PC-3 (cell line): ENCODE measurements at regions not wholly inside any gene's neighbourhood (a gene's known extent, or its start where the extent isn't known, plus 50 kb on each side); places are given as distances from the start of the nearest gene placed in this dataset.

Experiments
- EZH2 ChIP-seq: fragments of 300-600 bp; sonication (generic); IDR thresholded peaks from one replicate; pipeline ENCODE4 v1.6.1; 2017; ENCODE audit warnings: antibody characterized with exemption, mild to moderate bottlenecking, low read length; ENCODE audit not compliant: unreplicated experiment
- EZH2phosphoT487 ChIP-seq: fragments of 300-600 bp; sonication (generic); IDR thresholded peaks from 2 replicates; pipeline ENCODE4 v1.6.1; 2018; ENCODE audit warnings: mild to moderate bottlenecking, antibody characterized with exemption, low read length, borderline replicate concordance
- TF ChIP-seq, protein P1 (sequence below): fragments of 300-600 bp; sonication (generic); conservative IDR thresholded peaks from 2 replicates; pipeline ENCODE4 v1.5.1; 2017; ENCODE audit warnings: antibody characterized with exemption, low read depth, mild to moderate bottlenecking, low read length

DNA sequence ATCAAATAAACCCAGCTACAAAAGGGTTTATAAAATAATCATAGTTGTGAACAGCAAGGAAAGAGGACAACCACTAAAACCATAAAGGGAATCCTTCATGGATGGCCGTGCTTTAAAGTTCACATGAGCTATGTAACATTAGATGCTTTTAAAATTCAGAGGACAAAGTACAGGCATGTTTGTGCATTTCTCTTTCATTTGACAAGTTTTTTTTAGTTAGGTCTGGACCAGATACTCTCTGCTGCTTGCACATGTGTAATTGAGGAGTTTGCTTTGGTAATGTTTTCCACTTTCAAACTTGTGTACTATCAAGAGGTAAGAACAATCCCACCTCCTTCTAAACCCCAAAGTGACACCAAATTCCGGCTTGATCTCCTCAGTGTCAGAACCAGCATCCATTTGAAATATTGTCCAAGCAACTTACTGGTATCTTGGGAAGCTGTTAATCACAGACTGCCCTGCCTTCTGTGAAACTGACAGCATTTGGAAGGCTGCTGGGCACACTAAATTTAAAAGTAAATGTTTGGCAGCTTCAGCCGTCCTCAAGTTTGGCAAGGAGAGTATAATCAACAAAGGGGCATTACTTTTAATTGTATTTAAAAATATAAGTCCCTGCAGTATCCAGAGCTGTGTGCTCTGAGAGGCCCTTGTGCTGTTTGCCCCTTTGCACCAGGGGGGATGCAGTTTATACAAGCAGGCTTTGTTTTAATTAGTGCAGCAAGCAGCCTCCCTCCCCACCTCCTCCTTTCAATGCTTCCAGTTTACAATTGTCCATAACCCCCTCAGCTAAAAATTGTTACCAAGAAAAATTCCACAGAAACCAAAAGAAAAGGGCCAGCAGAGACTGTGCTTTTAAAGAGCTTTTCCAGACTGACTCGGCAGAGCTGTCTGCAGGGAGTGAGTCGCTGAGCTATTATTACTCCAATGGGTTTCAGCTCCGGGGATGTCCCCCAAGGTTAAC is 328.3 kb upstream of the MPDZ start:
- TF ChIP-seq EZH2: no peak
- TF ChIP-seq, protein P1, sequence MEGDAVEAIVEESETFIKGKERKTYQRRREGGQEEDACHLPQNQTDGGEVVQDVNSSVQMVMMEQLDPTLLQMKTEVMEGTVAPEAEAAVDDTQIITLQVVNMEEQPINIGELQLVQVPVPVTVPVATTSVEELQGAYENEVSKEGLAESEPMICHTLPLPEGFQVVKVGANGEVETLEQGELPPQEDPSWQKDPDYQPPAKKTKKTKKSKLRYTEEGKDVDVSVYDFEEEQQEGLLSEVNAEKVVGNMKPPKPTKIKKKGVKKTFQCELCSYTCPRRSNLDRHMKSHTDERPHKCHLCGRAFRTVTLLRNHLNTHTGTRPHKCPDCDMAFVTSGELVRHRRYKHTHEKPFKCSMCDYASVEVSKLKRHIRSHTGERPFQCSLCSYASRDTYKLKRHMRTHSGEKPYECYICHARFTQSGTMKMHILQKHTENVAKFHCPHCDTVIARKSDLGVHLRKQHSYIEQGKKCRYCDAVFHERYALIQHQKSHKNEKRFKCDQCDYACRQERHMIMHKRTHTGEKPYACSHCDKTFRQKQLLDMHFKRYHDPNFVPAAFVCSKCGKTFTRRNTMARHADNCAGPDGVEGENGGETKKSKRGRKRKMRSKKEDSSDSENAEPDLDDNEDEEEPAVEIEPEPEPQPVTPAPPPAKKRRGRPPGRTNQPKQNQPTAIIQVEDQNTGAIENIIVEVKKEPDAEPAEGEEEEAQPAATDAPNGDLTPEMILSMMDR: no peak
- no peak for TF ChIP-seq EZH2phosphoT487
